Fibroblast of lung (primary cell): ENCODE measurements at regions not wholly inside any gene's neighbourhood (a gene's known extent, or its start where the extent isn't known, plus 50 kb on each side); places are given as distances from the start of the nearest gene placed in this dataset.

Source experiments
- DNase-seq, 2 donors: peaks; one replicate each; pipeline versions ENCODE4 v3.0.0 to v3.0.0-alpha.2; 2010; ENCODE audit warnings: low read depth in 2 of 2
- H2AFZ ChIP-seq: 2 replicates; pipeline ENCODE4 v1.5.1; 2012; ENCODE audit warnings: low read length, control low read depth, inconsistent platforms
- H3K27ac ChIP-seq: 2 replicates; pipeline ENCODE4 v1.5.1; 2011; ENCODE audit warnings: low read length, control low read depth; ENCODE audit not compliant: insufficient read depth
- H3K27me3 ChIP-seq: 2 replicates; pipeline ENCODE4 v1.5.1; 2011; ENCODE audit warnings: mild to moderate bottlenecking, low read length; ENCODE audit not compliant: control insufficient read depth, insufficient read depth
- H3K36me3 ChIP-seq: 2 replicates; pipeline ENCODE4 v1.5.1; 2011; ENCODE audit warnings: low read length; ENCODE audit not compliant: control insufficient read depth, insufficient read depth
- H3K4me1 ChIP-seq: 2 replicates; pipeline ENCODE4 v1.5.1; 2011; ENCODE audit warnings: low read length; ENCODE audit not compliant: control insufficient read depth, insufficient read depth; ENCODE audit errors: extremely low read depth
- H3K4me2 ChIP-seq: 2 replicates; pipeline ENCODE4 v1.5.1; 2011; ENCODE audit warnings: low read length, control low read depth; ENCODE audit not compliant: insufficient read depth; ENCODE audit errors: extremely low read depth
- H3K4me3 ChIP-seq, 4 experiments: fragments of 200-600 bp in 1 of 4; sonication (generic) in 1 of 4; replicated peaks in 1 of 4; 2 replicates each; pipeline ENCODE4 v1.5.1; 2011 to 2016; ENCODE audit warnings: low read length in 4 of 4, low read depth in 3 of 4, mild to moderate bottlenecking in 3 of 4, control low read depth in 2 of 4, inconsistent platforms in 1 of 4, mixed read lengths in 1 of 4; ENCODE audit not compliant: insufficient read depth in 1 of 4; ENCODE audit errors: control extremely low read depth in 1 of 4
- H3K79me2 ChIP-seq: 2 replicates; pipeline ENCODE4 v1.5.1; 2012; ENCODE audit warnings: mild to moderate bottlenecking, low read length, inconsistent platforms; ENCODE audit not compliant: control insufficient read depth, insufficient read depth
- H3K9ac ChIP-seq: 2 replicates; pipeline ENCODE4 v1.5.1; 2011; ENCODE audit warnings: mild to moderate bottlenecking, low read length, control low read depth; ENCODE audit not compliant: insufficient read depth
- H3K9me3 ChIP-seq: 2 replicates; pipeline ENCODE4 v1.5.1; 2012; ENCODE audit warnings: low read depth, low read length; ENCODE audit not compliant: control insufficient read depth, insufficient read depth
- H4K20me1 ChIP-seq: 2 replicates; pipeline ENCODE4 v1.5.1; 2011; ENCODE audit warnings: low read length; ENCODE audit not compliant: control insufficient read depth, insufficient read depth; ENCODE audit errors: extremely low read depth
- CTCF ChIP-seq, 2 donors: IDR thresholded peaks in 1 of 2; conservative IDR thresholded peaks in 1 of 2; 1 replicate in 1 of 2; 2 replicates in 1 of 2; pipeline ENCODE4 v1.5.1; 2011 to 2012; ENCODE audit warnings: low read length in 2 of 2, control low read depth in 1 of 2, inconsistent platforms in 1 of 2, low read depth in 1 of 2, mild to moderate bottlenecking in 1 of 2
- EZH2 ChIP-seq: IDR thresholded peaks from 2 replicates; pipeline ENCODE4 v1.5.1; 2012; ENCODE audit warnings: low read length, control low read depth, mild to moderate bottlenecking; ENCODE audit errors: missing control alignments

- Histone ChIP-seq H3K27ac (no peak overlapping the region), H3K4me1 (peaks cover 3% of the 10 kb centered on the region), H3K4me2 (no peak overlapping the region), H3K4me3 (no peak overlapping the region), H3K79me2 (no peaks in the 10 kb centered on the region), H2AFZ (no peak overlapping the region), H3K36me3 (no peaks in the 10 kb centered on the region), H3K27me3 (peaks cover 7% of the 10 kb centered on the region), H3K9ac (no peak overlapping the region), H3K9me3 (no peaks in the 10 kb centered on the region), H4K20me1 (no peaks in the 10 kb centered on the region)
- no peak for DNase-seq
- TF ChIP-seq CTCF (conservative IDR thresholded peaks at IDR 0.05 in 1 of 2, IDR thresholded peaks at IDR 0.05 in 1 of 2; ENCODE audit: low read depth in 1 of 2, low read length in 2 of 2) (no peak), EZH2 (no peak)
These were observed 97.3 kb downstream of the CD8B2 start for GRCh38 chr2:106584304-106584954.

GRCh38 chr2:106596844-106597243 lies 109.7 kb downstream of the CD8B2 start:
- DNase-seq: no peak
- no peaks in the 10 kb centered on the region for H3K36me3 ChIP-seq
- H3K27me3 ChIP-seq: no peaks in the 10 kb centered on the region
- no peaks in the 10 kb centered on the region for H3K9me3 ChIP-seq
- no peak overlapping the region for H3K4me3 ChIP-seq
- H3K27ac ChIP-seq: no peak overlapping the region
- H2AFZ ChIP-seq: no peak overlapping the region
- no peak overlapping the region for H3K4me2 ChIP-seq
- H3K9ac ChIP-seq: no peak overlapping the region
- no peaks in the 10 kb centered on the region for H3K79me2 ChIP-seq
- H4K20me1 ChIP-seq: no peaks in the 10 kb centered on the region
- TF ChIP-seq CTCF (conservative IDR thresholded peaks at IDR 0.05 in 1 of 2, IDR thresholded peaks at IDR 0.05 in 1 of 2; ENCODE audit: low read depth in 1 of 2, low read length in 2 of 2) (peak; percentile 27 to 32), EZH2 (no peak)
- no peaks in the 10 kb centered on the region for H3K4me1 ChIP-seq

GRCh38 chr2:106599540-106599939 lies 112.4 kb downstream of the CD8B2 start:
- Histone ChIP-seq H3K9ac (no peak overlapping the region), H3K4me1 (no peaks in the 10 kb centered on the region), H3K4me3 (no peak overlapping the region), H3K9me3 (no peaks in the 10 kb centered on the region), H3K27me3 (no peaks in the 10 kb centered on the region), H2AFZ (no peak overlapping the region), H3K27ac (no peak overlapping the region), H3K79me2 (no peaks in the 10 kb centered on the region), H3K4me2 (no peak overlapping the region), H3K36me3 (no peaks in the 10 kb centered on the region), H4K20me1 (no peaks in the 10 kb centered on the region)
- DNase-seq: no peak
- no peak for TF ChIP-seq CTCF (conservative IDR thresholded peaks at IDR 0.05 in 1 of 2, IDR thresholded peaks at IDR 0.05 in 1 of 2; ENCODE audit: low read depth in 1 of 2, low read length in 2 of 2)
- TF ChIP-seq EZH2: no peak
